ENCODE measurements at regions not wholly inside any gene's neighbourhood (a gene's known extent, or its start where the extent isn't known, plus 50 kb on each side); places are given as distances from the start of the nearest gene placed in this dataset.
"Not testable (repeated sequence)": the region's sequence is repeated elsewhere in the genome, so short reads cannot be mapped to it uniquely, and the experiment has no call there.

- H3K4me3 Mint-ChIP-seq; H3K9ac ChIP-seq (ENCODE audit: insufficient read depth, low read length, poor library complexity, severe bottlenecking); intact Hi-C loops (cut with micrococcal nuclease); H3K4me2 ChIP-seq (replicated peaks; ENCODE audit: extremely low read depth, low read length, poor library complexity, severe bottlenecking); H3K27me3 Mint-ChIP-seq (ENCODE audit: low read depth in 3 of 3); H3K27me3 ChIP-seq (ENCODE audit: control insufficient read depth in 2 of 2, insufficient read depth in 2 of 2, low read length in 2 of 2); H4K20me1 ChIP-seq (ENCODE audit: insufficient read depth, low read length); H3K27ac Mint-ChIP-seq; H3K36me3 ChIP-seq (replicated peaks in 1 of 2; ENCODE audit: control insufficient read depth in 1 of 2, insufficient read depth in 2 of 2, low read length in 2 of 2); H2AFZ ChIP-seq (ENCODE audit: insufficient read depth, low read depth, low read length, poor library complexity, severe bottlenecking); H3K4me1 Mint-ChIP-seq; H3K79me2 ChIP-seq (ENCODE audit: insufficient read depth, low read length); H3K4me3 ChIP-seq (replicated peaks in 1 of 3; ENCODE audit: low read depth in 2 of 3, low read length in 3 of 3); H3K27ac ChIP-seq (ENCODE audit: low read depth in 1 of 2, low read length in 2 of 2); H3K36me3 Mint-ChIP-seq; H3K4me1 ChIP-seq (ENCODE audit: control insufficient read depth in 1 of 2, insufficient read depth in 2 of 2, low read length in 2 of 2): not testable (repeated sequence)
- H3K9me3 ChIP-seq (replicated peaks in 1 of 2; ENCODE audit: control insufficient read depth in 1 of 2, insufficient read depth in 1 of 2, low read length in 2 of 2), result peaks cover 20 to 73% of the 10 kb centered on the region in 2 donors
- peak in 1 of 3 donors; percentile 1 for DNase-seq
- 60% methylated on average over 1 of the region's 11 CpGs for WGBS (ENCODE audit: insufficient coverage)
- peaks cover 19 to 68% (median 45%) of the 10 kb centered on the region in 7 donors for H3K9me3 Mint-ChIP-seq
These were observed 431.8 kb upstream of the ZNF722 start for GRCh38 chr7:63566886-63567285.

GRCh38 chr7:63567636-63568035 is 431.0 kb upstream of the ZNF722 start:
- H4K20me1 ChIP-seq (ENCODE audit: insufficient read depth, low read length); H3K4me3 ChIP-seq (replicated peaks in 1 of 3; ENCODE audit: low read depth in 2 of 3, low read length in 3 of 3); H3K79me2 ChIP-seq (ENCODE audit: insufficient read depth, low read length); H3K4me2 ChIP-seq (replicated peaks; ENCODE audit: extremely low read depth, low read length, poor library complexity, severe bottlenecking); H3K4me3 Mint-ChIP-seq; H3K36me3 ChIP-seq (replicated peaks in 1 of 2; ENCODE audit: control insufficient read depth in 1 of 2, insufficient read depth in 2 of 2, low read length in 2 of 2); H3K36me3 Mint-ChIP-seq; H3K4me1 Mint-ChIP-seq; H2AFZ ChIP-seq (ENCODE audit: insufficient read depth, low read depth, low read length, poor library complexity, severe bottlenecking); H3K9ac ChIP-seq (ENCODE audit: insufficient read depth, low read length, poor library complexity, severe bottlenecking); H3K27me3 Mint-ChIP-seq (ENCODE audit: low read depth in 3 of 3); H3K27ac ChIP-seq (ENCODE audit: low read depth in 1 of 2, low read length in 2 of 2); H3K27me3 ChIP-seq (ENCODE audit: control insufficient read depth in 2 of 2, insufficient read depth in 2 of 2, low read length in 2 of 2); H3K27ac Mint-ChIP-seq; intact Hi-C loops (cut with micrococcal nuclease); H3K4me1 ChIP-seq (ENCODE audit: control insufficient read depth in 1 of 2, insufficient read depth in 2 of 2, low read length in 2 of 2): not testable (repeated sequence)
- DNase-seq, result peak in 1 of 3 donors; percentile 1
- H3K9me3 ChIP-seq (replicated peaks in 1 of 2; ENCODE audit: control insufficient read depth in 1 of 2, insufficient read depth in 1 of 2, low read length in 2 of 2), result peaks cover 20 to 73% of the 10 kb centered on the region in 2 donors
- 98% methylated on average over 7 of the region's 25 CpGs for WGBS (ENCODE audit: insufficient coverage)
- H3K9me3 Mint-ChIP-seq, result peaks cover 15 to 72% (median 45%) of the 10 kb centered on the region in 7 donors

GRCh38 chr7:63568571-63569313 is 429.9 kb upstream of the ZNF722 start:
- 100% methylated on average over 2 of the region's 27 CpGs for WGBS (ENCODE audit: insufficient coverage)
- H3K27ac ChIP-seq (ENCODE audit: low read depth in 1 of 2, low read length in 2 of 2); H3K4me3 Mint-ChIP-seq; H3K27me3 ChIP-seq (ENCODE audit: control insufficient read depth in 2 of 2, insufficient read depth in 2 of 2, low read length in 2 of 2); H3K9ac ChIP-seq (ENCODE audit: insufficient read depth, low read length, poor library complexity, severe bottlenecking); H3K27me3 Mint-ChIP-seq (ENCODE audit: low read depth in 3 of 3); H3K4me3 ChIP-seq (replicated peaks in 1 of 3; ENCODE audit: low read depth in 2 of 3, low read length in 3 of 3); H3K4me1 Mint-ChIP-seq; H3K36me3 Mint-ChIP-seq; H3K36me3 ChIP-seq (replicated peaks in 1 of 2; ENCODE audit: control insufficient read depth in 1 of 2, insufficient read depth in 2 of 2, low read length in 2 of 2); H4K20me1 ChIP-seq (ENCODE audit: insufficient read depth, low read length); H3K4me2 ChIP-seq (replicated peaks; ENCODE audit: extremely low read depth, low read length, poor library complexity, severe bottlenecking); H3K79me2 ChIP-seq (ENCODE audit: insufficient read depth, low read length); H3K27ac Mint-ChIP-seq; H3K4me1 ChIP-seq (ENCODE audit: control insufficient read depth in 1 of 2, insufficient read depth in 2 of 2, low read length in 2 of 2); H2AFZ ChIP-seq (ENCODE audit: insufficient read depth, low read depth, low read length, poor library complexity, severe bottlenecking); intact Hi-C loops (cut with micrococcal nuclease): not testable (repeated sequence)
- DNase-seq, result peak in 1 of 3 donors; percentile 0
- H3K9me3 ChIP-seq (replicated peaks in 1 of 2; ENCODE audit: control insufficient read depth in 1 of 2, insufficient read depth in 1 of 2, low read length in 2 of 2), result peaks cover 20 to 73% of the 10 kb centered on the region in 2 donors
- peaks cover 14 to 73% (median 43%) of the 10 kb centered on the region in 7 donors for H3K9me3 Mint-ChIP-seq

GRCh38 chr7:63570386-63571115 is 428.1 kb upstream of the ZNF722 start:
- H3K4me3 ChIP-seq (replicated peaks in 1 of 3; ENCODE audit: low read depth in 2 of 3, low read length in 3 of 3); intact Hi-C loops (cut with micrococcal nuclease); H3K4me2 ChIP-seq (replicated peaks; ENCODE audit: extremely low read depth, low read length, poor library complexity, severe bottlenecking); H3K36me3 ChIP-seq (replicated peaks in 1 of 2; ENCODE audit: control insufficient read depth in 1 of 2, insufficient read depth in 2 of 2, low read length in 2 of 2); H3K4me3 Mint-ChIP-seq; H2AFZ ChIP-seq (ENCODE audit: insufficient read depth, low read depth, low read length, poor library complexity, severe bottlenecking); H3K9ac ChIP-seq (ENCODE audit: insufficient read depth, low read length, poor library complexity, severe bottlenecking); H3K4me1 ChIP-seq (ENCODE audit: control insufficient read depth in 1 of 2, insufficient read depth in 2 of 2, low read length in 2 of 2); H3K79me2 ChIP-seq (ENCODE audit: insufficient read depth, low read length); H3K4me1 Mint-ChIP-seq; H3K27ac Mint-ChIP-seq; H4K20me1 ChIP-seq (ENCODE audit: insufficient read depth, low read length); H3K36me3 Mint-ChIP-seq; H3K27me3 ChIP-seq (ENCODE audit: control insufficient read depth in 2 of 2, insufficient read depth in 2 of 2, low read length in 2 of 2); H3K27me3 Mint-ChIP-seq (ENCODE audit: low read depth in 3 of 3); H3K27ac ChIP-seq (ENCODE audit: low read depth in 1 of 2, low read length in 2 of 2): not testable (repeated sequence)
- WGBS (ENCODE audit: insufficient coverage), result 92% methylated on average over 12 of the region's 15 CpGs
- peaks cover 16 to 79% (median 47%) of the 10 kb centered on the region in 7 donors for H3K9me3 Mint-ChIP-seq
- peaks cover 24 to 79% of the 10 kb centered on the region in 2 donors for H3K9me3 ChIP-seq (replicated peaks in 1 of 2; ENCODE audit: control insufficient read depth in 1 of 2, insufficient read depth in 1 of 2, low read length in 2 of 2)
- peak in 1 of 3 donors; percentile 2 for DNase-seq
